GM12864 (cell line): ENCODE measurements at regions not wholly inside any gene's neighbourhood (a gene's known extent, or its start where the extent isn't known, plus 50 kb on each side); places are given as distances from the start of the nearest gene placed in this dataset.

Source experiments
- DNase-seq: peaks from one replicate; pipeline ENCODE4 v3.0.0-alpha.2; 2011; ENCODE audit warnings: low read depth
- H3K4me3 ChIP-seq: 2 replicates; pipeline ENCODE4 v1.5.1; 2011; ENCODE audit warnings: mild to moderate bottlenecking, low read depth, low read length, control low read depth
- TF ChIP-seq, protein P1 (sequence below): IDR thresholded peaks from 2 replicates; pipeline ENCODE4 v1.5.1; 2011; ENCODE audit warnings: low read depth, mild to moderate bottlenecking, moderate library complexity, low read length, control low read depth, inconsistent platforms; ENCODE audit errors: missing control alignments

GRCh38 chr2:201953880-201954279 is 79.8 kb upstream of the FZD7 start:
- TF ChIP-seq, protein P1, sequence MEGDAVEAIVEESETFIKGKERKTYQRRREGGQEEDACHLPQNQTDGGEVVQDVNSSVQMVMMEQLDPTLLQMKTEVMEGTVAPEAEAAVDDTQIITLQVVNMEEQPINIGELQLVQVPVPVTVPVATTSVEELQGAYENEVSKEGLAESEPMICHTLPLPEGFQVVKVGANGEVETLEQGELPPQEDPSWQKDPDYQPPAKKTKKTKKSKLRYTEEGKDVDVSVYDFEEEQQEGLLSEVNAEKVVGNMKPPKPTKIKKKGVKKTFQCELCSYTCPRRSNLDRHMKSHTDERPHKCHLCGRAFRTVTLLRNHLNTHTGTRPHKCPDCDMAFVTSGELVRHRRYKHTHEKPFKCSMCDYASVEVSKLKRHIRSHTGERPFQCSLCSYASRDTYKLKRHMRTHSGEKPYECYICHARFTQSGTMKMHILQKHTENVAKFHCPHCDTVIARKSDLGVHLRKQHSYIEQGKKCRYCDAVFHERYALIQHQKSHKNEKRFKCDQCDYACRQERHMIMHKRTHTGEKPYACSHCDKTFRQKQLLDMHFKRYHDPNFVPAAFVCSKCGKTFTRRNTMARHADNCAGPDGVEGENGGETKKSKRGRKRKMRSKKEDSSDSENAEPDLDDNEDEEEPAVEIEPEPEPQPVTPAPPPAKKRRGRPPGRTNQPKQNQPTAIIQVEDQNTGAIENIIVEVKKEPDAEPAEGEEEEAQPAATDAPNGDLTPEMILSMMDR = no peak
- H3K4me3 ChIP-seq = no peak overlapping the region
- no peak for DNase-seq

DNA sequence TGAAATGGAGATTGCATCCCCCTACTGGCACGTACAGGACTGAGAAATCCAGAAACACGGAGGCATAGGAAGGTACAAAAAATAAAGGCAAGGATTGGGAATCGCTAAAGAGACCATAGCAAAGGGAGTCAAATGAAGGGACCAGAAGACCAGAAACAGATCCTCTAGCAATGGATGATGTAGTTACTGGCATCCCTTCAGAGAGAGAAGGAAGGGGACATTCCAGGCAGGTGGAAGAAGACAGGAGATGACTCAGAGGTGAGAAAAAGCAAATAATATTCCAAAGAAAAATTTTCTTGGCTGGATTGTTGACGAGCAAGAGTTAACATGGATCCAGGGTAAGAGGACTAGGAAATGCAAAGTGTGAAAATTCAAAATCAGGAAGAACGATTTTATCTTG is 78.4 kb upstream of the FZD7 start:
- no peak overlapping the region for H3K4me3 ChIP-seq
- no peak for DNase-seq
- TF ChIP-seq, protein P1 = no peak

GRCh38 chr2:201955702-201956141 is 77.9 kb upstream of the FZD7 start:
- DNase-seq = no peak
- TF ChIP-seq, protein P1 = no peak
- H3K4me3 ChIP-seq = no peak overlapping the region

- TF ChIP-seq, protein P1 = no peak
- H3K4me3 ChIP-seq = no peak overlapping the region
- no peak for DNase-seq
Observed at GRCh38 chr2:201956361-201956760, 77.3 kb upstream of the FZD7 start.

- TF ChIP-seq, protein P1 = no peak
- H3K4me3 ChIP-seq = no peak overlapping the region
- DNase-seq = no peak
Observed at GRCh38 chr2:201957091-201957490, 76.6 kb upstream of the FZD7 start.

- DNase-seq = no peak
- TF ChIP-seq, protein P1 = no peak
- no peak overlapping the region for H3K4me3 ChIP-seq
Observed at GRCh38 chr2:201959198-201959597, 74.5 kb upstream of the FZD7 start.

- TF ChIP-seq, protein P1 = no peak
- DNase-seq = no peak
Observed at GRCh38 chr2:201959626-201960025, 74.0 kb upstream of the FZD7 start.

More at GRCh38 chr2:201959626-201960025, 74.0 kb upstream of the FZD7 start:
- H3K4me3 ChIP-seq = no peak overlapping the region
